ENCODE measurements at regions not wholly inside any gene's neighbourhood (a gene's known extent, or its start where the extent isn't known, plus 50 kb on each side); places are given as distances from the start of the nearest gene placed in this dataset.

DNA sequence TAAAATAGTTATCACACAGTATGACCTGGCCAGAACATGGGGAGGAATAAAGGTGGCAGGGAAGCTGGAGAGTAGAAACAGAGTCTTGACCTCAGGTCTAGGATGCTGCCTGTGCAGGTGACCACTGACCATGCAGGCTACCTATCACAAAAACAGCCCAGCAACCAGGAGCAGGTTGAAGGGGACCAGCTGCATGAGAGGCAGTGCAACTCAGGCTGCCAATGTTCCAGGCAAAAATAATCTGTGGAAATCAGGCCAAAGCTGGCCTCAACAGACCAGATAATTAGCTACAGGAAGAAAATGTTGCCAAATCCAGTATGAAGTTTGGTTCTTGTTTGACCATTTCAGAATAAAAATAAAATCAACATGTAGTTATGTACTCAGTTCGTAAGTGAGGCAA is 72.6 kb downstream of the PDE6H start:
- Mint-ChIP-seq H3K4me3 (no peak overlapping the region), H3K27me3 (ENCODE audit: low read depth) (no peaks in the 10 kb centered on the region), H3K4me1 (peaks cover 44% of the 10 kb centered on the region), H3K9me3 (no peaks in the 10 kb centered on the region), H3K36me3 (ENCODE audit: low read depth) (no peaks in the 10 kb centered on the region), H3K27ac (peak overlapping the region in 1 of 3 experiments; percentile 52)
- TF ChIP-seq, protein P1, sequence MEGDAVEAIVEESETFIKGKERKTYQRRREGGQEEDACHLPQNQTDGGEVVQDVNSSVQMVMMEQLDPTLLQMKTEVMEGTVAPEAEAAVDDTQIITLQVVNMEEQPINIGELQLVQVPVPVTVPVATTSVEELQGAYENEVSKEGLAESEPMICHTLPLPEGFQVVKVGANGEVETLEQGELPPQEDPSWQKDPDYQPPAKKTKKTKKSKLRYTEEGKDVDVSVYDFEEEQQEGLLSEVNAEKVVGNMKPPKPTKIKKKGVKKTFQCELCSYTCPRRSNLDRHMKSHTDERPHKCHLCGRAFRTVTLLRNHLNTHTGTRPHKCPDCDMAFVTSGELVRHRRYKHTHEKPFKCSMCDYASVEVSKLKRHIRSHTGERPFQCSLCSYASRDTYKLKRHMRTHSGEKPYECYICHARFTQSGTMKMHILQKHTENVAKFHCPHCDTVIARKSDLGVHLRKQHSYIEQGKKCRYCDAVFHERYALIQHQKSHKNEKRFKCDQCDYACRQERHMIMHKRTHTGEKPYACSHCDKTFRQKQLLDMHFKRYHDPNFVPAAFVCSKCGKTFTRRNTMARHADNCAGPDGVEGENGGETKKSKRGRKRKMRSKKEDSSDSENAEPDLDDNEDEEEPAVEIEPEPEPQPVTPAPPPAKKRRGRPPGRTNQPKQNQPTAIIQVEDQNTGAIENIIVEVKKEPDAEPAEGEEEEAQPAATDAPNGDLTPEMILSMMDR (IDR thresholded peaks at IDR 0.05; ENCODE audit: unreplicated experiment in 3 of 3), result no peak

DNA sequence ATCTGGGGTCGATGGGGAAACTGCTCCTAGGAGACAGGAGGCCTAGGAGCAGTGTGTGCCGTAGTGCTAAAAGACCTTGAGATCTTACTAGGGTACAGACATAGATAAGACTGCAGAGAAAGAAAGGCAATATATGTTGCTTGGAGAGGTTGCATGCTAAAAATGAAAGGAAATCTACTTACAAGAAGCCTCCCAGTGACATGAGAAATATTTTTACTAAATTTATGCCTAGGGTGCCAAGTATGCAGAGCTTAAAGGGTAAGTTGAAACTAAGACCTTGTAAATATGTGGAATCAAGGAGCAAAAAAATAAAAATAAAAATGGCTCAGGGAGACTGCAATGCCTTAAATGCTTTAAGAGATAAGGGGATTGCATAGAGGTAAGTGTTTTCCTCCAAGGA is 74.8 kb downstream of the PDE6H start:
- Mint-ChIP-seq H3K27me3 (ENCODE audit: low read depth) (no peaks in the 10 kb centered on the region), H3K4me3 (no peak overlapping the region), H3K9me3 (no peaks in the 10 kb centered on the region), H3K36me3 (ENCODE audit: low read depth) (no peaks in the 10 kb centered on the region), H3K4me1 (peaks cover 54% of the 10 kb centered on the region), H3K27ac (peak overlapping the region in 2 of 3 experiments; percentile 20 to 75)
- TF ChIP-seq, protein P1 (IDR thresholded peaks at IDR 0.05; ENCODE audit: unreplicated experiment in 3 of 3), result no peak

DNA sequence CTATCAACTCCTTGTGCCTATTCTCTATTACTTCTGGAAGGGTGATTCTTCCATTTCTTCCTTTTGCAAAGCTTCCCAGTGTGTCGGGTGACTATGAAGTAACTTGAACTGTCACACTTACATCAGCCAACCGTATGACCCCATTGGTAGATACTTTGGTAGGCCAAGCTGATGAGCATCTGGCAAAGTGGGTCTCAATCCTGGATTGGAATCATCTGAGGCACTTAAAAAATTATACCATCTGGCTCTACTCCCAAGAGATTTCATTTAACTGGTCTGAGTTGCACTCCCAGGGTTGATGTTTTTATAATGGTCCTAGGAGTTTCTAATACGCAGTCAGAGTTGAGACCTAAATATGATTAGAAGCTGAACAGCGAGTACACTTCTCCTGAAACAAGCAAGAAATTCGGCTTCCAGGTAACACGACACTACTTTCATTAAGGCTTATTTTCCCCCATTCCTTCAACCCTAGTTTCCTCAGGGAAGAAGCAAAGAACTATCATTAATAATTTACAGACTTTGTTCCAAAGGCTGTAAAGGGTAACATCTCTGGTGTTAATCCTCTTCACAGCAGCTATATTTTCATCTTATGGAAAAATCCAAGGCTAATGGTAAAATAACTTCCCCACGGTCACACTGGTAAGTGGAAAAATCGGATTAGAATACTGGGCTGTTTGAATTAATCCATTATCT is 76.8 kb downstream of the PDE6H start:
- H3K36me3 Mint-ChIP-seq (ENCODE audit: low read depth), result no peaks in the 10 kb centered on the region

DNA sequence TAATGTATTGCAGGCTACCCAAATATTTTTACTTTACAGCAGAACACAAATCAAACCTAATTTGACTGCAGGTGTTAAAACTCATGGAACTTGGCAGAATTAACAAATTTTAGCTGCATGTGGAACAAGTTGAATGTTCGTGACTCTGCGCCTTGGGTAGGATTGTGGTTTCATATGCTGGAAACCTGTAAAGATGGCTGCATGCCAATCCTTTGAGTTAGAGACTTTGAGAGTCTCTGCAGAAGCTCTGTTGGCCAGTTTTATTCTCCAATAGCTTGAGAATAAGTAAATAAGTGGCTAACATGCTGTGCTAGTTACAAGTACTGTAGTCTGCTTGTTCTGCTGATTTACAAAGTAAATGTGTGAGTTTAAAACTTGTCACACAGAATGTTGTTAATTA is 77.8 kb downstream of the PDE6H start:
- H3K27me3 Mint-ChIP-seq (ENCODE audit: low read depth), result no peaks in the 10 kb centered on the region
- TF ChIP-seq, protein P1 (IDR thresholded peaks at IDR 0.05; ENCODE audit: unreplicated experiment in 3 of 3), result no peak
- H3K36me3 Mint-ChIP-seq (ENCODE audit: low read depth), result no peaks in the 10 kb centered on the region
- H3K9me3 Mint-ChIP-seq, result no peaks in the 10 kb centered on the region
- no peak overlapping the region for H3K4me3 Mint-ChIP-seq
- peak overlapping the region in 2 of 3 experiments; percentile 5 to 54 for H3K27ac Mint-ChIP-seq
- H3K4me1 Mint-ChIP-seq, result peaks cover 50% of the 10 kb centered on the region

More for the DNA sequence above, 76.8 kb downstream of the PDE6H start:
- H3K27ac Mint-ChIP-seq, result peak overlapping the region; percentile 32 to 67 (median 54)
- H3K4me3 Mint-ChIP-seq, result no peak overlapping the region
- no peaks in the 10 kb centered on the region for H3K9me3 Mint-ChIP-seq
- H3K4me1 Mint-ChIP-seq, result peaks cover 60% of the 10 kb centered on the region
- TF ChIP-seq, protein P1 (IDR thresholded peaks at IDR 0.05; ENCODE audit: unreplicated experiment in 3 of 3), result no peak
- no peaks in the 10 kb centered on the region for H3K27me3 Mint-ChIP-seq (ENCODE audit: low read depth)

DNA sequence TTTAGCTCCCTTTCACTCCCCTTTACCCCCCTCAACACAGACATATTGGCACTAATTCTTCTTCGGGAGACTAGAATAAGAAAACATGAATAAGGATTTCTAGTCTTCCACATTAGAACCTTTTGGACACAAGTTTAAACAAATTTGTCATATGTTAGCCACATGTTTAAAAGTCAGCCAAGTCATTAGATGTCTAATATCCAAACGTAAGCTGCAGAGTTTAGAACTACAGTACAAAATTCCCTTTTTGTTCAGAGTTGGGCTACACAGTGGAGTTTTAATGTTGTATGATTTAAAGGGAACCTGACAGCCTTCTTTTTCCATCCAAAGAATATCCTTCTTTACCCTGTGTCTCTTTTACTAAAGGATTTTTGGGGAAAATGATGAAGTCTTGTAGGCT is 79.8 kb downstream of the PDE6H start:
- H3K4me3 Mint-ChIP-seq, result peak overlapping the region in 1 of 3 experiments; percentile 0
- H3K4me1 Mint-ChIP-seq, result peaks cover 34% of the 10 kb centered on the region

More for the DNA sequence above, 79.8 kb downstream of the PDE6H start:
- H3K27me3 Mint-ChIP-seq (ENCODE audit: low read depth), result no peaks in the 10 kb centered on the region
- H3K9me3 Mint-ChIP-seq, result no peaks in the 10 kb centered on the region
- H3K36me3 Mint-ChIP-seq (ENCODE audit: low read depth), result no peaks in the 10 kb centered on the region
- TF ChIP-seq, protein P1 (IDR thresholded peaks at IDR 0.05; ENCODE audit: unreplicated experiment in 3 of 3), result no peak
- peak overlapping the region in 2 of 3 experiments; percentile 71 to 75 for H3K27ac Mint-ChIP-seq
